ENCODE measurements at regions not wholly inside any gene's neighbourhood (a gene's known extent, or its start where the extent isn't known, plus 50 kb on each side); places are given as distances from the start of the nearest gene placed in this dataset.

DNA sequence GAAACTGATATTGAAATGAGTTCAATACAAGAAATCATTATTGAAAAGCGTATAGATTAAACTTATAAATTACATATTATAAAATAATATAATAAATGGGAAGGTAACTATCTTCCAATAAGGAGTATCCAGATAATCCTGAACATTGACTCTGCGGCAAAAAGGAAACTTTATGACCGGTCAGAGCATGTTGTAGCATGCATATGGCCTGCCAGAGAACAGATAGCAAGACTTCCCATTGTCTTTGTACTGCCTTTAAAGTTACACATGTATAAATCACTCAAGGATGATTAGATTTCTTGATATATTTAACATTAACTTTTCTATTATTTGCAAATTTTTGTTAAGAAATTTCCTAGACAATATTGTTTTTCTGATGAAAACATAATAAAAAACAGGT is 56.2 kb upstream of the ETV1 start:
- TF ChIP-seq, protein P1, sequence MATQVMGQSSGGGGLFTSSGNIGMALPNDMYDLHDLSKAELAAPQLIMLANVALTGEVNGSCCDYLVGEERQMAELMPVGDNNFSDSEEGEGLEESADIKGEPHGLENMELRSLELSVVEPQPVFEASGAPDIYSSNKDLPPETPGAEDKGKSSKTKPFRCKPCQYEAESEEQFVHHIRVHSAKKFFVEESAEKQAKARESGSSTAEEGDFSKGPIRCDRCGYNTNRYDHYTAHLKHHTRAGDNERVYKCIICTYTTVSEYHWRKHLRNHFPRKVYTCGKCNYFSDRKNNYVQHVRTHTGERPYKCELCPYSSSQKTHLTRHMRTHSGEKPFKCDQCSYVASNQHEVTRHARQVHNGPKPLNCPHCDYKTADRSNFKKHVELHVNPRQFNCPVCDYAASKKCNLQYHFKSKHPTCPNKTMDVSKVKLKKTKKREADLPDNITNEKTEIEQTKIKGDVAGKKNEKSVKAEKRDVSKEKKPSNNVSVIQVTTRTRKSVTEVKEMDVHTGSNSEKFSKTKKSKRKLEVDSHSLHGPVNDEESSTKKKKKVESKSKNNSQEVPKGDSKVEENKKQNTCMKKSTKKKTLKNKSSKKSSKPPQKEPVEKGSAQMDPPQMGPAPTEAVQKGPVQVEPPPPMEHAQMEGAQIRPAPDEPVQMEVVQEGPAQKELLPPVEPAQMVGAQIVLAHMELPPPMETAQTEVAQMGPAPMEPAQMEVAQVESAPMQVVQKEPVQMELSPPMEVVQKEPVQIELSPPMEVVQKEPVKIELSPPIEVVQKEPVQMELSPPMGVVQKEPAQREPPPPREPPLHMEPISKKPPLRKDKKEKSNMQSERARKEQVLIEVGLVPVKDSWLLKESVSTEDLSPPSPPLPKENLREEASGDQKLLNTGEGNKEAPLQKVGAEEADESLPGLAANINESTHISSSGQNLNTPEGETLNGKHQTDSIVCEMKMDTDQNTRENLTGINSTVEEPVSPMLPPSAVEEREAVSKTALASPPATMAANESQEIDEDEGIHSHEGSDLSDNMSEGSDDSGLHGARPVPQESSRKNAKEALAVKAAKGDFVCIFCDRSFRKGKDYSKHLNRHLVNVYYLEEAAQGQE (IDR thresholded peaks at IDR 0.05; ENCODE audit: borderline replicate concordance): no peak
- TF ChIP-seq EZH2 (IDR thresholded peaks at IDR 0.05; ENCODE audit: borderline replicate concordance, insufficient read depth, low read length, poor library complexity, severe bottlenecking) (no peak), EP300 (conservative IDR thresholded peaks at IDR 0.05; ENCODE audit: poor library complexity, severe bottlenecking) (no peak), SMC3 (conservative IDR thresholded peaks at IDR 0.05; ENCODE audit: poor library complexity) (no peak), POLR2AphosphoS5 (IDR thresholded peaks at IDR 0.05) (no peak)
- TF ChIP-seq, protein P2, sequence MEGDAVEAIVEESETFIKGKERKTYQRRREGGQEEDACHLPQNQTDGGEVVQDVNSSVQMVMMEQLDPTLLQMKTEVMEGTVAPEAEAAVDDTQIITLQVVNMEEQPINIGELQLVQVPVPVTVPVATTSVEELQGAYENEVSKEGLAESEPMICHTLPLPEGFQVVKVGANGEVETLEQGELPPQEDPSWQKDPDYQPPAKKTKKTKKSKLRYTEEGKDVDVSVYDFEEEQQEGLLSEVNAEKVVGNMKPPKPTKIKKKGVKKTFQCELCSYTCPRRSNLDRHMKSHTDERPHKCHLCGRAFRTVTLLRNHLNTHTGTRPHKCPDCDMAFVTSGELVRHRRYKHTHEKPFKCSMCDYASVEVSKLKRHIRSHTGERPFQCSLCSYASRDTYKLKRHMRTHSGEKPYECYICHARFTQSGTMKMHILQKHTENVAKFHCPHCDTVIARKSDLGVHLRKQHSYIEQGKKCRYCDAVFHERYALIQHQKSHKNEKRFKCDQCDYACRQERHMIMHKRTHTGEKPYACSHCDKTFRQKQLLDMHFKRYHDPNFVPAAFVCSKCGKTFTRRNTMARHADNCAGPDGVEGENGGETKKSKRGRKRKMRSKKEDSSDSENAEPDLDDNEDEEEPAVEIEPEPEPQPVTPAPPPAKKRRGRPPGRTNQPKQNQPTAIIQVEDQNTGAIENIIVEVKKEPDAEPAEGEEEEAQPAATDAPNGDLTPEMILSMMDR (IDR thresholded peaks at IDR 0.05; ENCODE audit: poor library complexity, severe bottlenecking): no peak

Measured in neural cell (in vitro differentiated cells).